ENCODE measurements at regions not wholly inside any gene's neighbourhood (a gene's known extent, or its start where the extent isn't known, plus 50 kb on each side); places are given as distances from the start of the nearest gene placed in this dataset.

- TF ChIP-seq CTCF (IDR thresholded peaks at IDR 0.05) (no peak), ZFX (IDR thresholded peaks at IDR 0.05; ENCODE audit: borderline replicate concordance) (no peak)
Measured at GRCh38 chr22:48042621-48043395, 1280.4 kb downstream of the TBC1D22A start.
